HS-27A (cell line): ENCODE measurements at regions not wholly inside any gene's neighbourhood (a gene's known extent, or its start where the extent isn't known, plus 50 kb on each side); places are given as distances from the start of the nearest gene placed in this dataset.
"Not testable (repeated sequence)": the region's sequence is repeated elsewhere in the genome, so short reads cannot be mapped to it uniquely, and the experiment has no call there.

Experiments
- DNase-seq: peaks from one replicate; pipeline ENCODE4 v3.0.0-alpha.2; 2012; ENCODE audit warnings: low read depth, missing footprints

GRCh38 chr6:121548131-121548530 lies 112.7 kb downstream of the GJA1 start:
- DNase-seq = no peak

DNA sequence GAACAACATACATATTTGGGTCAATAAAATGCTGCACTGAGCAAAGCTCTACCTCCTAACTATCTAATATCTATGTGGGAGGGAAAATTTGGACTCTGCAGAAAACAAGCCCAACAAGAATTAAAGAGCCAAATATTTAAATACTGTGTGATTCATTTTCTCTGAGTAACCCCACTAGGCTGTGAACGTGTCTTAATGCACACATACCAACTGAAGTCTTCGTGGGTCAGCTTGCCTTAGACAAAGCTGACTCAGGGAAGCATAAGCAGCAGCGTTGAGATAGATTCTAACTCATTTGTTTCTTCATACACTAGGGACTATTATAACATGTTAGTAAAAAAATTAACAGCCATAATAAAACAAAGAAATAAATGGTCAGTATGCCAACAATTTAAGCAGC lies 114.3 kb downstream of the GJA1 start:
- peak; percentile 89 for DNase-seq

DNA sequence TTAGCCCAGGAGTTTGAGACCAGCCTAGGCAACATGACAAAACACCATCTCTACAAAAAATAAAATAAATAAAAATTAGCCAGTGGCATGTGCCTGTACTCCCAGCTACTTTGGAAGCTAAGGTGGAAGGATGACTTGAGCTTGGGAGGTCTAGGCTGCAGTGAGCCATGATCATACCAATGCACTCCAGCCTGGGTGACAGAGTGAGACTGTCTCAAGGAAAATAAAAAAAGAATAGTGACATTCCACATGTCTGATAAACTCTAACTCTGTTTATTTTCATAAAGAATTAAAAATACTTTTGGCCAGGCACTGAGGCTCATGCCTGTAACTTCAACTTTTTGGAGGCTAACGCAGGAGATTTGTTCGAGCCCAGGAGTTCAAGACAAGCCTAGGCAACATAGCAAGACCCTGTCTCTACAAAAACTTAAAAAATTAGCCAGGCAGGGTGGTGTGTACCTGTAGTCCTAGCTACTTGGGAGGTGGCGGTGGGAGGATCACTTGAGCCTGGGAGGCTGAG lies 115.1 kb downstream of the GJA1 start:
- DNase-seq = no peak

- DNase-seq = no peak
Measured at GRCh38 chr6:121555201-121555600, 119.8 kb downstream of the GJA1 start.

DNA sequence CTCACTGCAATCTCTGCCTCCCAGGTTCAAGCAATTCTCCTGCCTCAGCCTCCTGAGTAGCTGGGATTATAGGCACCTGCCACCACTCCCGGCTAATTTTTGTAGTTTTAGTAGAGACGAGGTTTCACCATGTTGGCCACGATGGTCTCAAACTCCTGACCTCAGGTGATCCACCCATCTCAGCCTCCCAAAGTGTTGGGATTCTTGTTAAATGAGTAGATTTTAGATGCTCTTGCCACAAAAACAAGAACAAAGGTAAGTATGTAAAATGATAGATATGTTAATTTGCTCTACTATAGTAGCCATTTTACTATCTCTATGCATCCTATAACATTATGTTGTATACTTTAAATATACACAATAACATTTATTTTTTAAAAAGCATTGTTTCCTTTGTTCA lies 120.7 kb downstream of the GJA1 start:
- not testable (repeated sequence) for DNase-seq

- DNase-seq = no peak
Measured at GRCh38 chr6:121557146-121557940, 121.9 kb downstream of the GJA1 start.

DNA sequence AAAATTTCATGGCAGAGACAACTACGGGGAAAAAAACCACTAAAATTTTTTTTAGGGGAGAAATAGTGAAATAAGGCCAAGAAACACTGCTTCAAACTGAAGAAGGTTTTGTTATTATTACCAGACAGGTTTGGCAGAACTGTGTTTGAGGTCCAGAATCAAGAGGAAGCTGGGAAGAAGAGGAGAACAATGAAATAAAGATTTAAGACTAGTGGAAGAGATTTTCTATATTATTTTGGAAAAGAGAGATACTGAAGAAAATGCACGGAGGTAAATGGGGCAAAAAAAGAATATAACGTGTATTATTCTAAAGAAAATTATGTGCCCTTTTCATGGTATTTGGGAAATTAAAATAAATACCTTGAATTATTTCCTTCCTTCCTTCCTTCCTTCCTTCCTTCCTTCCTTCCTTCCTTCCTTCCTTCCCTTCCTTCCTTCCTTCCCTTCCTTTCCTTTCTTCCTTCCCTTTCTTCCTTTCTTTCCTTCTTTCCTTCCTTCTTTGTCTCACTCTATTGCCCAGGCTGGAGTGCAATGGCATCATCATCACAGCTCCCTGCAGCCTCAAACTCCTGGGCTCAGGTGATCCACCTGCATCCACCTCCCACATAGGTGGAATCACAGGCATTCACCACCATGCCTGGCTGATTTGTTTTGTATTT lies 124.3 kb downstream of the GJA1 start:
- no peak for DNase-seq

GRCh38 chr6:121560476-121560875 lies 125.0 kb downstream of the GJA1 start:
- no peak for DNase-seq

DNA sequence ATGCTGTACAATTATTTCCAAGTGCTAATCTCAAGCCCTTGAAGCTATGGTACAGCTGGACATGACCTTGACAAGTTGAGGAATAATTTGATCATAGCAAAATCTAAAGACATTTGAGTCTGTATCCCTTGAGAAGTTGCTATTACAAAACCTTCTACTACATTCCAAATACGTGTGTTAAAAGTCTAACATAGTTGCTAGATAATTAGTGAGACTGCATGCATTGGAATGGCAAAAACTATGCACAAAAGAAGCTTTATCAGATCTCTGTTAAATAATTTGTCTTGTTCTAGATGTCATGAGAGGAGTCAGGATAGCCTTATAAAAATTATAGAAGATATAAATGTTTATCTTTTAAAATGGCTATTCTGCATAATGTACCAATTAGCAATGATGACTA lies 127.8 kb downstream of the GJA1 start:
- DNase-seq = no peak

DNA sequence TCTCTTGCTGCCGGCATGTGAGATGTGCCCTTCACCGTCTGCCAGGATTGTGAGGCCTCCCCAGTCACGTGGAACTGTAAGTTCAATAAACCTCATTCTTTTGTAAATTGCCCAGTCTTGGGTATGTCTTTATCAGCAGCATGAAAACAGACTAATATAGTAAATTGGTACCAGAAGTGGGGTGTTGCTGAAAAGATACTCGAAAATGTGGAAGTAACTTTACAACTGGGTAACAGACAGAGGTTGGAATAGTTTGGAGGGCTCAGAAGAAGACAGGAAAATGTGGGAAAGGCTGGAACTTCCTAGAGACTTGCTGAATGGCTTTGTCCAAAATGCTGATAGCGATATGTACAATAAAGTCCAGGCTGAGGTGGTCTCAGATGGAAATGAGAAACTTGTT lies 129.1 kb downstream of the GJA1 start:
- DNase-seq = not testable (repeated sequence)

GRCh38 chr6:121571455-121571854 lies 136.0 kb downstream of the GJA1 start:
- no peak for DNase-seq

- DNase-seq = no peak
Measured at GRCh38 chr6:121573481-121573880, 138.0 kb downstream of the GJA1 start.

DNA sequence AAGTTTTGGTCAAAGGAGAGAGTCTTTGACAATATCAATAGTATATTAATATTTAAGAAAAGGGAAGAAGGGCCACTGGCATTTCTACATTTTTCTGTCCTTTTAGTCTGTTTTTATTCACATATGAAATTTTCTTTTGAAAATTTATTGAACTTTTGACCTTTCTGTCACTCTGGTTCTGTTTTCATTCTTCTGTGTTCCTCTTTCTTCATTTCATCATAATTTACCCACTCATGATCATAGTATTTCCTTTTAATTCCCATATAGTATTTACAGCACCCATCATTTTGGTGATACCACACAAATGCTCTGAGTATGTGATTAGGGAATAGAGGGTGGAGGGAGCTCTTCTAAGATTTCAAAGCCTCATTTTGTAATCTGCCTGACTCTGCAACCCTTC lies 142.8 kb downstream of the GJA1 start:
- no peak for DNase-seq

- no peak for DNase-seq
Measured at GRCh38 chr6:121579478-121579877, 144.0 kb downstream of the GJA1 start.

DNA sequence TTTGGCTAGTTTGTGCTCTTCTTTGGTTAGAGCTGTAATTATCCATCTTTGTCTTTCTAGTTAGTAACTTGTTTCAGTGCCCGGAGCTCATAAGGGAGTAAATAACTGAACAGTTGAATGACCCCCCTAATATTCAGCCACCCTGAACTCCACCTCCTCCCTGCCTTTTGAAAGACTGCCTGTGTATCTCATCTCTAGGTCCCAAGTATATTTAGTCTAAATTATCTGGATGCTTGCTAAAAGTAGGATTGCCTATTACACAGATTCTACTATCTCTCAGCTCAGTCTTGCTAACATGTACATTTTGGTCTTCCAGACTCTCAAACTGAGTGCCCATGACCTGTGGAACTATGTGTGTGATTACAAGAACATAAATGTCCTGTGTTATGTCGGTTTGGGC lies 145.9 kb downstream of the GJA1 start:
- no peak for DNase-seq

GRCh38 chr6:121582262-121582661 lies 146.8 kb downstream of the GJA1 start:
- no peak for DNase-seq

- DNase-seq = no peak
Measured at GRCh38 chr6:121584586-121585369, 149.3 kb downstream of the GJA1 start.

DNA sequence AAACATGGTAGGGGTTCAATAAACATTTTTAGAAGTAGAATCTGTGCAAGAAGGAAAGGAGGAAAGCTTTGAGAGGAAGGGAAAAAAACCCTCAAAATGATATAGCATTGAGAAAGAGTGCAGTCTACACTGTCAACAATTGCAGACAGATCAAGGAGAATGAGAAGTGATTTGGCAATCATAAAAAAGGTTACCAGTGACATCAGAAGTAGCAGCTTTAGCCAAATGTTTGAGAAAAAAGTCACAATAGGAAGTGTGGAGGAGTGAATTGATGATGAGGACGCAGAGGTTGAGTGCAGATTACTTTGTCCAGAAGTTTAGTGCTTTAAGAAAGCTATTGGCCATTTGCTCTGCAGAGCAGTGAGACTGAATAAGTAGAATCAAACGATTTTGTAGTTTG lies 155.0 kb downstream of the GJA1 start:
- DNase-seq = no peak

DNA sequence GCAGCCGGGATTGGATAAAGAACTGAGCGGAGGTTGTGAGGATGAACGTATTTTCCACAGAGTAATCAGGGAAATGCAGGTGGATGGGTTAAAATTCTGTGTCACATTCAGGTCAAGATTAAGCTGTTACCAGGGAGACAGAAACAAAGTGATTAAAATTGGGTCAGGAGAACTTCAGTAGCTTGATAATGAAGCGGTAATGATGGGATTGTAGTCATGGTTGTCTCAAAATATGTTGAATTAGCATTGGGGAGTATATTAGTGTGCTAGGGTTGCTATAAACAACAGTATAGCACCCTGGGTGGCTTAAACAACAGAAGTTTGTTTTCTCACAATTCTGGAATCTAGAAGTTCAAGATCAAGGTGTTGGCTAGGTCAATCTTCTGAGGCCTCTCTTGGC lies 155.5 kb downstream of the GJA1 start:
- DNase-seq = no peak

GRCh38 chr6:121592261-121592935 lies 157.0 kb downstream of the GJA1 start:
- no peak for DNase-seq

GRCh38 chr6:121593011-121593641 lies 157.7 kb downstream of the GJA1 start:
- DNase-seq = no peak

DNA sequence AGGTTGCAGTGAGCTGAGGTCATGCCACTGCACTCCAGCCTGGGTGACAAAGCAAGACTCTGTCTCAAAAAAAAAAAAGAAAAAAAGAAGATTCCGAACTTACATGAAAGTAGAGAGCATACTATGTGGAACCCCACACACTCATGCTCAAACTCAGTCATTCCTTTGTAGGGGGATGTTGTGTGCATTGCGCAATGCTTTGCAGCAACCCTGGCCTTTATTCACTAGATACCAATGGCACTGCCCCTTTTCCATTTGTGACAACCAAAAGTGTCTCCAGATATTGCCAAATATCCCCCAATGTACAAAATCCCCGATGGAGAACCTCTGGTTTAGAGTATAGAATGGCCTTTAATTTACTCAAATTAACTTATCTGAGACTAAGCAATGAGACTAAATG lies 158.6 kb downstream of the GJA1 start:
- no peak for DNase-seq
